ENCODE measurements at regions not wholly inside any gene's neighbourhood (a gene's known extent, or its start where the extent isn't known, plus 50 kb on each side); places are given as distances from the start of the nearest gene placed in this dataset.
"Not testable (repeated sequence)": the region's sequence is repeated elsewhere in the genome, so short reads cannot be mapped to it uniquely, and the experiment has no call there.

- Histone ChIP-seq H3K4me1 (no peaks in the 10 kb centered on the region), H3K27me3 (no peaks in the 10 kb centered on the region), H3K4me3 (no peak overlapping the region), H3K36me3 (no peaks in the 10 kb centered on the region), H3K9me3 (replicated peaks) (no peaks in the 10 kb centered on the region; the same call in 1 of the 2 replicates), H3K27ac (no peak overlapping the region)
- no peak for DNase-seq
Observed at GRCh38 chr11:57047610-57048009, 58.9 kb downstream of the OR5AK2 start.

DNA sequence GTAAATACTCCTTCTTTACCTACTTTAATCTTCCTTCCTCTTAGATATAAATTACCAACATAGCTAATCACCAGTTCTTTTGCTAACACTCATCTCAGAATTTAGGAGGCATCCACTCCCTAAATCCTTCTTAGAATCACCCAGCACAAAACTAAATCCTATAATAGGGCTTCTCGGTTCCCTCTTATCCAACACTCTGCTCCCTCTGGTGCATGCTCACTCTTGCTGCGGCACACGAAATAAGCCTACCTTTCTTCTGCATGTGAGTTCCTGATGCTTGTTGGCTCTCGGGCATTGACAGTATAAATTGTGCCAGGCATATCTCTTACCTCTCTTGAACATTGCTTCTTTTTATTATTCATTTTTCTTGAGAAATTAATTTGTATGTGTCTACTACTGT lies 61.0 kb downstream of the OR5AK2 start:
- Histone ChIP-seq H3K27me3 (no peaks in the 10 kb centered on the region), H3K36me3 (no peaks in the 10 kb centered on the region), H3K4me3 (no peak overlapping the region), H3K27ac (no peak overlapping the region), H3K4me1 (no peaks in the 10 kb centered on the region), H3K9me3 (replicated peaks) (no peaks in the 10 kb centered on the region; the same call in 1 of the 2 replicates)
- DNase-seq, result no peak

DNA sequence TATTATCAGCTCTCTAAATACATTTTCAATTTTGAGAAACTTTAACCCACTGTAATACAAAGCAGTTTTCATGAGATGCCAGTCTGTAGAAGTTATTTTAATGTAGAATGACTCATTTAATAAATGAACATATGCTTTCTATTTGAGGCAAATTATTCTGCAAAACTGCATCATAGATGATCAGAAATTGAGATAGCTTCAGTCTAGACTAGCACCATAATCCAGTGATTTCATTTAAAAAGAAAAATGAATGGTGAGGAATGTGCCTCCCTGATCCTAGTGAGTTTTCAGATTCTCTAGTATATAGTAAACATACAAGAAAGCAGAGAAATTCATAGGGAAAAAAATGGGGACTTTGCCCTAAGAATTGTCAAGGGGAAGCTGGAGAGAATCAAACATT lies 66.1 kb downstream of the OR5AK2 start:
- no peak overlapping the region for H3K4me3 ChIP-seq
- no peaks in the 10 kb centered on the region for H3K27me3 ChIP-seq
- no peaks in the 10 kb centered on the region for H3K4me1 ChIP-seq
- no peak overlapping the region for H3K27ac ChIP-seq
- H3K9me3 ChIP-seq (replicated peaks), result no peaks in the 10 kb centered on the region; the same call in 1 of the 2 replicates
- no peaks in the 10 kb centered on the region for H3K36me3 ChIP-seq
- DNase-seq, result no peak

DNA sequence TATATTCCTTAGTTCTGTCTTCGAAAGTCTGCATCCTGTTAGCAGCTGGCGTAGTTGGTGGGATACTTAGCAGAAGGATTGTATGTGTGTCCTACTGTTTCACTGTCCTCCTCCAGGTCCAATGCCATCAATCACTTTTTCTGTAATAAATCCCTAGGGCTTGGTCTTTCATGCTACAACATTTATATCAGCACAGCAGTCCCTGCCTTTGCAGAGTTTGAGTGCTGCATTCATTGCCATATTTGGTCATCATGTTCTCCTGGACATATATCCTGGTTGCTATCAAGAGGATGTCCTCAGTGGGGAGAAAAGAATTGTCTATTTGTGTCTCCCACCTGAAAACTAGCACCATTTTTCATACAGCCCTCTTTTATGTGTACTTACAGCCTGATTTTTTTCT lies 67.0 kb downstream of the OR5AK2 start:
- Histone ChIP-seq H3K4me1 (no peaks in the 10 kb centered on the region), H3K36me3 (no peaks in the 10 kb centered on the region), H3K27me3 (no peaks in the 10 kb centered on the region), H3K9me3 (replicated peaks) (no peaks in the 10 kb centered on the region; the same call in 1 of the 2 replicates), H3K27ac (no peak overlapping the region), H3K4me3 (no peak overlapping the region)
- no peak for DNase-seq

DNA sequence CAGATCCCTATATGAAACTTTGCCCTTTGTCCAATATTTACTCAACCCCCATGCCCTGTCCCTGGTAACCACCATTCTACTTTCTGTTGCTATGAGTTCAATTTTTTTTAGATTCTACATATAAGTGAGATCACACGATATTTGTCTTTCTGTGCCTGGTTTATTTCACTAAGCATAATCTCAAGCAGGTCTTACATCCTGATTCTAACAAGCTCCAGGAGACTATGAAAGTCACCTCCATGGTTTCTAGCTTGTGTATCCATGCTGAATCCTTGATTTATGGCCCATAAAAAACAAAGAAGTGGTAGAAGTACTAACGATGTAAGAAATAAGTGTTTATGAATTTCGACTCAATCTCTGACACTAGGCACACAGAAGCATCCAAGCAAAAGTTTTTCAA lies 68.0 kb downstream of the OR5AK2 start:
- Histone ChIP-seq H3K4me1 (no peaks in the 10 kb centered on the region), H3K27me3 (no peaks in the 10 kb centered on the region), H3K27ac (no peak overlapping the region), H3K36me3 (no peaks in the 10 kb centered on the region), H3K9me3 (replicated peaks) (no peaks in the 10 kb centered on the region; the same call in 1 of the 2 replicates), H3K4me3 (no peak overlapping the region)
- DNase-seq, result no peak

GRCh38 chr11:57057561-57057960 lies 68.8 kb downstream of the OR5AK2 start:
- Histone ChIP-seq H3K36me3 (no peaks in the 10 kb centered on the region), H3K4me3 (no peak overlapping the region), H3K9me3 (replicated peaks) (no peaks in the 10 kb centered on the region; the same call in 1 of the 2 replicates), H3K27me3 (no peaks in the 10 kb centered on the region), H3K27ac (no peak overlapping the region), H3K4me1 (no peaks in the 10 kb centered on the region)
- DNase-seq, result no peak

- H3K4me3 ChIP-seq, H3K27me3 ChIP-seq, H3K27ac ChIP-seq: not testable (repeated sequence)
Observed at GRCh38 chr11:57062957-57063356, 74.2 kb downstream of the OR5AK2 start.

DNA sequence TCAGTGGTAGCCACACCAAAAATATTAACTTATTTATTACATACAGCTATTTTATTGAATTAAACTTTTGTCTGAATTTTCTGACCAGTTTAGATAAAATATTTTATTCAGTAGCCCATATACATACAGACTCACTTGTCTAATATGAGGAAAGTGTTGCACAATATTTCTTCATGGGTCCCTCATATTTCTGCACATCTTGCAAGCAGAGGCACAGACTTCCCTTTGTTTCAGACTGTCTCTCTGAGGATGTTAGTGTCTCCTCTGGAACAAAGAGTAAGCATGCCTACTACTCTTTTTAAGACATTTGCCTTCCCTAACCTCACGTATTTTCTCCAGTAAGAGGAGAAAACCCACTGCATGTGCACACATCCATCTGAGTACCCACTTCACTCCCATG lies 81.2 kb downstream of the OR5AK2 start:
- Histone ChIP-seq H3K27ac (no peak overlapping the region), H3K36me3 (no peaks in the 10 kb centered on the region), H3K9me3 (replicated peaks) (no peaks in the 10 kb centered on the region), H3K4me1 (no peaks in the 10 kb centered on the region), H3K4me3 (no peak overlapping the region), H3K27me3 (no peaks in the 10 kb centered on the region)
- DNase-seq, result no peak

More at GRCh38 chr11:57062957-57063356, 74.2 kb downstream of the OR5AK2 start:
- not testable (repeated sequence) for H3K9me3 ChIP-seq (replicated peaks); H3K36me3 ChIP-seq; DNase-seq; H3K4me1 ChIP-seq

- H3K36me3 ChIP-seq, result no peaks in the 10 kb centered on the region
- H3K4me1 ChIP-seq, result no peaks in the 10 kb centered on the region
- H3K9me3 ChIP-seq (replicated peaks), result no peaks in the 10 kb centered on the region
- H3K4me3 ChIP-seq, result no peak overlapping the region
- H3K27ac ChIP-seq, result no peak overlapping the region
- no peaks in the 10 kb centered on the region for H3K27me3 ChIP-seq
- no peak for DNase-seq
Observed at GRCh38 chr11:57071829-57072228, 83.1 kb downstream of the OR5AK2 start.

DNA sequence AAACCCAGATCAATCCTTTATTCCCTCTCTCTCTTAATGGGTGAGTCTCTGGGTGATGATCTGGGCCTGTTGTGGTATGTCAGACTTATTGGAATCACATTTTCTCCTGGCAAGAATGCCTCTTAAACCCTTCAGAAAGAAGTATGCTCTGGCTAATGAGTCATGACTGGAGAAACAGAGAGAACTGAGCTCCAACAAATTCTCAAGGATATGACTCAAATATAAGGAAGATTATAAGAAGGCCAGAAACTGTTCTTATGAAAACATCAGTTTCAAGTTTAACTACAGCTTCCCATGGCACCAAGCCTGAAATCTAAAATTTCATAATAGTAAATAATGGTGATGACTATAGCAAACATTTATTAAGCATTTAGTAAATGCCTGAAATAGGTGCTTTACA lies 83.9 kb downstream of the OR5AK2 start:
- no peaks in the 10 kb centered on the region for H3K4me1 ChIP-seq
- DNase-seq, result no peak
- H3K27me3 ChIP-seq, result no peaks in the 10 kb centered on the region
- H3K4me3 ChIP-seq, result no peak overlapping the region
- H3K36me3 ChIP-seq, result no peaks in the 10 kb centered on the region
- H3K9me3 ChIP-seq (replicated peaks), result no peaks in the 10 kb centered on the region
- no peak overlapping the region for H3K27ac ChIP-seq

- Histone ChIP-seq H3K4me3 (no peak overlapping the region), H3K27ac (no peak overlapping the region), H3K36me3 (no peaks in the 10 kb centered on the region), H3K27me3 (no peaks in the 10 kb centered on the region), H3K4me1 (no peaks in the 10 kb centered on the region), H3K9me3 (replicated peaks) (no peaks in the 10 kb centered on the region)
- DNase-seq, result no peak
Observed at GRCh38 chr11:57073128-57073527, 84.4 kb downstream of the OR5AK2 start.

DNA sequence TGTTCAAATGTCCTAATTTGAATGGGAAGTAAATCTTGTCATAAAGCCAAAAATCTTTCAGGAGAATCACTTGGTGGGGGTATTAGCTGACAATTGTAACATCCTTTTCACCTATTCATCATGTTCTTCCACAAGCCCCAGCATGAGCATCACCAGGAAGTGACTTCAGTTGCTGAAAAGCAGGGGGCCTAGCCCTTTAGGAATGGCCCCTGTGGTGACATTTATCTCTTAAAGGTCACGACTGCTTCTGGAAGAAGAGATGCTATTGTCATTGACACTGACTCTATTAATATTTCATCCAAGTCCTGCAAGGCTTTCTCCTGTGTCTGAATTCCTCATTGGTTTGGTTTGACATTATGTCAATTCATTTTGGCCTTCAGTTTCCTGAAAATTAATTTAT lies 92.6 kb downstream of the OR5AK2 start:
- H3K27ac ChIP-seq, result no peak overlapping the region
- H3K27me3 ChIP-seq, result no peaks in the 10 kb centered on the region
- no peaks in the 10 kb centered on the region for H3K36me3 ChIP-seq

DNA sequence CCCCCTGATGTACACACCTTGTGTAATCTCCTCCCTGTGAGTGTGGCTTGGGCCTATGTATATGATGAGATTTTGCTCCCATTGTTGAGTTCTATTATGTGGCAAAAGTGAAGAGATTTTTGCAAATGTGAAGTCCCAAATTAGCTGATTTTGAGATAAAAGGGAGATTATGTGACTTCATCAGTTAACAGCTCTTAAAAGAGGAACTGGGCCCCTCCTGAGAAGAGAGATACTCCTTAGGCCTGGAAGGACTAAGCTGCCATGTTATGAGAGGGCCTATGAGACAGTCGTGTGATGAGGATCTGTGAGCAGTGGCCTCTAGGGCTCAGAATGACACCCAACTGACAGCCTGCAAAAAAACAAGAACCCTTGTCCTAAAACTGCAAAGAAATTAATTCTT lies 93.4 kb downstream of the OR5AK2 start:
- Histone ChIP-seq H3K36me3 (no peaks in the 10 kb centered on the region), H3K9me3 (replicated peaks) (no peaks in the 10 kb centered on the region), H3K27me3 (no peaks in the 10 kb centered on the region), H3K4me1 (no peaks in the 10 kb centered on the region), H3K27ac (no peak overlapping the region), H3K4me3 (no peak overlapping the region)
- DNase-seq, result no peak

More for the DNA sequence above, 92.6 kb downstream of the OR5AK2 start:
- Histone ChIP-seq H3K9me3 (replicated peaks) (no peaks in the 10 kb centered on the region), H3K4me1 (no peaks in the 10 kb centered on the region), H3K4me3 (no peak overlapping the region)
- DNase-seq, result no peak

- H3K4me1 ChIP-seq, result no peaks in the 10 kb centered on the region
- DNase-seq, result no peak
- no peaks in the 10 kb centered on the region for H3K27me3 ChIP-seq
- no peak overlapping the region for H3K27ac ChIP-seq
- no peaks in the 10 kb centered on the region for H3K36me3 ChIP-seq
- H3K4me3 ChIP-seq, result no peak overlapping the region
- no peaks in the 10 kb centered on the region for H3K9me3 ChIP-seq (replicated peaks)
Observed at GRCh38 chr11:57083641-57084385, 95.1 kb downstream of the OR5AK2 start.

DNA sequence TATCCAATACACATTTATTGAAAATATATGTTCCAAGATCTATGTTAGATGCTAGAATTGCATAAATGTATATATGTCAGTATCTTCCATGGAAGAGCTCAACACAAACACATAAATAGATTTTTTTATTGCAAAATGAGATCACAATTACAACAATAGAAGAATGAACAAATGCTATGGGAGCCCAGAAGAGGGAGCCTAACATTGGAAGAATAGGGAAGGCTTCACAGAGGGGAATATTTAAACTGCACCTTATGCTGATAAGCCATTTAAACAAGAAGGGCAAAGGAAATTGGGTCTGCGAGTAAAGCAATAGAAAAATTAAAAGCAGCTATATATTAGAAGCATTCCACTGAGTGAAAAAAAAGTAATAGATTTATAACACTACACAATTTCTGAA lies 96.1 kb upstream of the LRRC55 start:
- Histone ChIP-seq H3K27me3 (no peaks in the 10 kb centered on the region), H3K9me3 (replicated peaks) (no peaks in the 10 kb centered on the region), H3K36me3 (no peaks in the 10 kb centered on the region), H3K4me1 (no peaks in the 10 kb centered on the region), H3K27ac (no peak overlapping the region), H3K4me3 (no peak overlapping the region)
- DNase-seq, result no peak

DNA sequence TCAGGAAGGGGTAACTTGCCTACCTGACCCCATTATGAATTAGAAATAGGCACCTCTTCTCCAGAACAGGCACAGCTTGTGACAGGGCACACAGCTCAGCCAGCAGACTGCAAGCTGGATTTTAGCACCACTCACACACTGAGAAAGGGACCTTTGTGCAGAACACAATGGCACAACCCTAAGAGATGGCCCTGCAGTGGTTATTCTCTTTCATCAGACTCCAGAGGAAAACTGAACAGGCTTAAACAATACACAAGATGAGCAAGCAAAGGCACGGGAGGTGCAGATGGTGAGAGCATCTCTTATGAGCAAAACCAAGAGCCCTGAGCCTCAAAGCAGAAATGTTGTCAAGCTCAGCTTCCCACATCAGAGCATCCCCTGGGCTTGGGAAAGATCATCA lies 93.8 kb upstream of the LRRC55 start:
- Histone ChIP-seq H3K9me3 (replicated peaks) (no peaks in the 10 kb centered on the region), H3K27ac (no peak overlapping the region), H3K36me3 (no peaks in the 10 kb centered on the region), H3K4me1 (no peaks in the 10 kb centered on the region), H3K27me3 (no peaks in the 10 kb centered on the region), H3K4me3 (no peak overlapping the region)
- DNase-seq, result no peak
